ENCODE measurements at regions not wholly inside any gene's neighbourhood (a gene's known extent, or its start where the extent isn't known, plus 50 kb on each side); places are given as distances from the start of the nearest gene placed in this dataset.

DNA sequence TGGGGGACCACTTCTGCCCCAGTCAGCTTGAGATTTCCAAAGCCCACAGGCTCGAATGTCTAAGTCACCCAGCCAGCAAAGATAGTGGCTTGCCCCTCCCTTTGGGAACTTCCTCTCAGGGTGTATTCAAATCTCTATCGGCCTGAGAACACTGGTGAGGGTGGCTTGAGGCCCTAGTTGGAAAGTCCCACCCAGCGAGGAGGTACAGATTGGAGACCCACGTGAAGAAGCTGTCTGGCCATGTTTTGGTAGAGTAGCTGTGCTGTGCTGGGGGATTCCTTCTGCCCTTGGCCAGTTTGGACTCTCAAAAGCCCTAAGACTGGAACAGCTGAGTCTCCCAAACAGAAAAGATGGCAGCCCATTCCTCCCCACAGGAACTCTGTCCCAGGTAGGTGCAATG is 172.7 kb upstream of the RIOK2 start:
- Histone ChIP-seq H3K9me3 (ENCODE audit: low read length) (peaks cover 3% of the 10 kb centered on the region), H3K9ac (ENCODE audit: low read length) (no peak overlapping the region), H3K4me2 (ENCODE audit: low read length) (no peak overlapping the region), H3K79me2 (replicated peaks; ENCODE audit: insufficient read depth, low read length) (no peaks in the 10 kb centered on the region), H3K27ac (ENCODE audit: low read length) (no peak overlapping the region), H3K4me3 (ENCODE audit: low read length) (no peak overlapping the region), H3K27me3 (ENCODE audit: insufficient read depth, low read depth, low read length) (no peaks in the 10 kb centered on the region), H3K9me2 (ENCODE audit: insufficient read depth, low read length) (no peaks in the 10 kb centered on the region), H2AFZ (ENCODE audit: low read depth, low read length) (no peak overlapping the region), H3F3A (ENCODE audit: insufficient read depth, low read length, poor library complexity, severe bottlenecking) (no peaks in the 10 kb centered on the region), H4K20me1 (ENCODE audit: insufficient read depth) (no peaks in the 10 kb centered on the region), H3K36me3 (ENCODE audit: insufficient read depth, low read length) (no peaks in the 10 kb centered on the region)
- no peak for TF ChIP-seq MXI1 (conservative IDR thresholded peaks at IDR 0.05; ENCODE audit: poor library complexity, severe bottlenecking)
- TF ChIP-seq, protein P1, sequence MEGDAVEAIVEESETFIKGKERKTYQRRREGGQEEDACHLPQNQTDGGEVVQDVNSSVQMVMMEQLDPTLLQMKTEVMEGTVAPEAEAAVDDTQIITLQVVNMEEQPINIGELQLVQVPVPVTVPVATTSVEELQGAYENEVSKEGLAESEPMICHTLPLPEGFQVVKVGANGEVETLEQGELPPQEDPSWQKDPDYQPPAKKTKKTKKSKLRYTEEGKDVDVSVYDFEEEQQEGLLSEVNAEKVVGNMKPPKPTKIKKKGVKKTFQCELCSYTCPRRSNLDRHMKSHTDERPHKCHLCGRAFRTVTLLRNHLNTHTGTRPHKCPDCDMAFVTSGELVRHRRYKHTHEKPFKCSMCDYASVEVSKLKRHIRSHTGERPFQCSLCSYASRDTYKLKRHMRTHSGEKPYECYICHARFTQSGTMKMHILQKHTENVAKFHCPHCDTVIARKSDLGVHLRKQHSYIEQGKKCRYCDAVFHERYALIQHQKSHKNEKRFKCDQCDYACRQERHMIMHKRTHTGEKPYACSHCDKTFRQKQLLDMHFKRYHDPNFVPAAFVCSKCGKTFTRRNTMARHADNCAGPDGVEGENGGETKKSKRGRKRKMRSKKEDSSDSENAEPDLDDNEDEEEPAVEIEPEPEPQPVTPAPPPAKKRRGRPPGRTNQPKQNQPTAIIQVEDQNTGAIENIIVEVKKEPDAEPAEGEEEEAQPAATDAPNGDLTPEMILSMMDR (IDR thresholded peaks at IDR 0.05; ENCODE audit: poor library complexity, severe bottlenecking) = no peak

DNA sequence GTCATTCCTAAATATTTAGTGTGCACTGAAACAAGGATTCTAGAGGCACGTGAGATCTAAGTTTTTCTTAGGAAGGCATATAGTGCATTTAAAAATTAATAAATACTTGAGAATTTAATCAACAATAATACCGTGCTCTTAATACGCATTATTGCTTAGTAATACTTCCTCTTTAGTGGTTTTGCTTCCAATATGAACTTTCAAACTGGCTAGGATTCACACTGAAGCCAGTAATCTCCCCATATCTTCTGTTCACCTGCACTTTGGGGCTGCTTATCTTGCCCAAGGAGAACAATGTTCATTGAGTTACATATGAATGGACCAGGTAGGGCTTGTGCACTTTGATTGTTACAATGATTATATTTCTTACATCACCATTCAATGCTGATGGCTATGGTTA is 180.5 kb upstream of the RIOK2 start:
- TF ChIP-seq SMC3 (conservative IDR thresholded peaks at IDR 0.05; ENCODE audit: poor library complexity) (no peak), EZH2 (IDR thresholded peaks at IDR 0.05; ENCODE audit: borderline replicate concordance, insufficient read depth, low read length, poor library complexity, severe bottlenecking) (no peak), EP300 (conservative IDR thresholded peaks at IDR 0.05; ENCODE audit: poor library complexity, severe bottlenecking) (no peak), POLR2AphosphoS5 (IDR thresholded peaks at IDR 0.05) (no peak), MXI1 (conservative IDR thresholded peaks at IDR 0.05; ENCODE audit: poor library complexity, severe bottlenecking) (no peak), TAF1 (IDR thresholded peaks at IDR 0.05; ENCODE audit: low read depth) (no peak), RAD21 (conservative IDR thresholded peaks at IDR 0.05) (no peak)
- TF ChIP-seq, protein P1 (IDR thresholded peaks at IDR 0.05; ENCODE audit: poor library complexity, severe bottlenecking) = no peak
- TF ChIP-seq, protein P2, sequence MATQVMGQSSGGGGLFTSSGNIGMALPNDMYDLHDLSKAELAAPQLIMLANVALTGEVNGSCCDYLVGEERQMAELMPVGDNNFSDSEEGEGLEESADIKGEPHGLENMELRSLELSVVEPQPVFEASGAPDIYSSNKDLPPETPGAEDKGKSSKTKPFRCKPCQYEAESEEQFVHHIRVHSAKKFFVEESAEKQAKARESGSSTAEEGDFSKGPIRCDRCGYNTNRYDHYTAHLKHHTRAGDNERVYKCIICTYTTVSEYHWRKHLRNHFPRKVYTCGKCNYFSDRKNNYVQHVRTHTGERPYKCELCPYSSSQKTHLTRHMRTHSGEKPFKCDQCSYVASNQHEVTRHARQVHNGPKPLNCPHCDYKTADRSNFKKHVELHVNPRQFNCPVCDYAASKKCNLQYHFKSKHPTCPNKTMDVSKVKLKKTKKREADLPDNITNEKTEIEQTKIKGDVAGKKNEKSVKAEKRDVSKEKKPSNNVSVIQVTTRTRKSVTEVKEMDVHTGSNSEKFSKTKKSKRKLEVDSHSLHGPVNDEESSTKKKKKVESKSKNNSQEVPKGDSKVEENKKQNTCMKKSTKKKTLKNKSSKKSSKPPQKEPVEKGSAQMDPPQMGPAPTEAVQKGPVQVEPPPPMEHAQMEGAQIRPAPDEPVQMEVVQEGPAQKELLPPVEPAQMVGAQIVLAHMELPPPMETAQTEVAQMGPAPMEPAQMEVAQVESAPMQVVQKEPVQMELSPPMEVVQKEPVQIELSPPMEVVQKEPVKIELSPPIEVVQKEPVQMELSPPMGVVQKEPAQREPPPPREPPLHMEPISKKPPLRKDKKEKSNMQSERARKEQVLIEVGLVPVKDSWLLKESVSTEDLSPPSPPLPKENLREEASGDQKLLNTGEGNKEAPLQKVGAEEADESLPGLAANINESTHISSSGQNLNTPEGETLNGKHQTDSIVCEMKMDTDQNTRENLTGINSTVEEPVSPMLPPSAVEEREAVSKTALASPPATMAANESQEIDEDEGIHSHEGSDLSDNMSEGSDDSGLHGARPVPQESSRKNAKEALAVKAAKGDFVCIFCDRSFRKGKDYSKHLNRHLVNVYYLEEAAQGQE (IDR thresholded peaks at IDR 0.05; ENCODE audit: borderline replicate concordance) = no peak

More for the DNA sequence above, 180.5 kb upstream of the RIOK2 start:
- Histone ChIP-seq H4K20me1 (ENCODE audit: insufficient read depth) (no peaks in the 10 kb centered on the region), H3K4me2 (ENCODE audit: low read length) (no peak overlapping the region), H3K27me3 (ENCODE audit: insufficient read depth, low read depth, low read length) (no peaks in the 10 kb centered on the region), H3K9me2 (ENCODE audit: insufficient read depth, low read length) (no peaks in the 10 kb centered on the region), H3K9ac (ENCODE audit: low read length) (no peak overlapping the region), H3K4me3 (ENCODE audit: low read length) (no peak overlapping the region), H3K27ac (ENCODE audit: low read length) (no peak overlapping the region), H2AFZ (ENCODE audit: low read depth, low read length) (no peak overlapping the region), H3K9me3 (ENCODE audit: low read length) (no peaks in the 10 kb centered on the region), H3K79me2 (replicated peaks; ENCODE audit: insufficient read depth, low read length) (no peaks in the 10 kb centered on the region), H3K36me3 (ENCODE audit: insufficient read depth, low read length) (no peaks in the 10 kb centered on the region), H3F3A (ENCODE audit: insufficient read depth, low read length, poor library complexity, severe bottlenecking) (no peaks in the 10 kb centered on the region)
